ENCODE measurements at regions not wholly inside any gene's neighbourhood (a gene's known extent, or its start where the extent isn't known, plus 50 kb on each side); places are given as distances from the start of the nearest gene placed in this dataset.

DNA sequence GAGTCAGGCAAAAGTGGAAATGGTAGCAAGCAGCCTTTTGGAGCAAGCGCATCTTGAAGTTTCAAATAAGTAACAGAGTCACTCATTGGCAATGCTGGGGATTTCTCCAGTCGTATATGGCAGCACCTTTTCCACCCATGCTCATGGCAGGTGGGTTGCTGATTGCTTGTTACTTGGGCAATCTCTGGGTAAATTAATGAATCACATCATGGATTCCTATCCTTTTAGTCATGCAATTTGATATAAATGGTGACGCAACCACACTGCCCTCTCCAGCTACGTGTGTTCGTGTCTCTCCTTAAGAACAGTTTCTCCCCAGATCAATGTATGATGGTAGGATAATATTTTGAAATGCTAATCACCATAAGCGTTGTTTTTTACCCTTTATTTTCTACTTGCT, 339.9 kb upstream of the KCNH8 start:
- TF ChIP-seq, protein P1, sequence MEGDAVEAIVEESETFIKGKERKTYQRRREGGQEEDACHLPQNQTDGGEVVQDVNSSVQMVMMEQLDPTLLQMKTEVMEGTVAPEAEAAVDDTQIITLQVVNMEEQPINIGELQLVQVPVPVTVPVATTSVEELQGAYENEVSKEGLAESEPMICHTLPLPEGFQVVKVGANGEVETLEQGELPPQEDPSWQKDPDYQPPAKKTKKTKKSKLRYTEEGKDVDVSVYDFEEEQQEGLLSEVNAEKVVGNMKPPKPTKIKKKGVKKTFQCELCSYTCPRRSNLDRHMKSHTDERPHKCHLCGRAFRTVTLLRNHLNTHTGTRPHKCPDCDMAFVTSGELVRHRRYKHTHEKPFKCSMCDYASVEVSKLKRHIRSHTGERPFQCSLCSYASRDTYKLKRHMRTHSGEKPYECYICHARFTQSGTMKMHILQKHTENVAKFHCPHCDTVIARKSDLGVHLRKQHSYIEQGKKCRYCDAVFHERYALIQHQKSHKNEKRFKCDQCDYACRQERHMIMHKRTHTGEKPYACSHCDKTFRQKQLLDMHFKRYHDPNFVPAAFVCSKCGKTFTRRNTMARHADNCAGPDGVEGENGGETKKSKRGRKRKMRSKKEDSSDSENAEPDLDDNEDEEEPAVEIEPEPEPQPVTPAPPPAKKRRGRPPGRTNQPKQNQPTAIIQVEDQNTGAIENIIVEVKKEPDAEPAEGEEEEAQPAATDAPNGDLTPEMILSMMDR (conservative IDR thresholded peaks at IDR 0.05; ENCODE audit: low read length) = no peak
- no peak for TF ChIP-seq EZH2phosphoT487 (IDR thresholded peaks at IDR 0.05; ENCODE audit: borderline replicate concordance, low read depth, low read length)

Data from OCI-LY7 (cell line).